ENCODE measurements at regions not wholly inside any gene's neighbourhood (a gene's known extent, or its start where the extent isn't known, plus 50 kb on each side); places are given as distances from the start of the nearest gene placed in this dataset.

DNA sequence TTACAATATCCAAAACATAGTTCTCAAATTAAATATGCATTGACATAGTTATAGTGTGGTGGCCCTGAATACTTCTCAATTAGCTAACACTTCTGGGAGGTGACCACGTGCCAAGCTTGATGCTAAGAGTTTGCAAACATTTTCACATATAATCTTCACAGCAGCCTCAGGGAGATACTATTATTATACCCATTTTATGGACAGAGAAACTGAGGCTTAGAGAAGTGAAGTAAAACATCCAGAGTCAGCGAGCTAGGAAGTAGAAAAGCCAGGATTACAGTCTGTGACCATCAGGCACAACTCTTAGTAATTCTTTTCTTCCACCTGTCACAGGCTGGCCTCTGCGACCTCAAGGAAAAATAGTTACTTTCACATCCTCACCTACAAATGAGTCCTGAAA, 102.2 kb upstream of the IRX6 start:
- TF ChIP-seq POLR2AphosphoS5 (IDR thresholded peaks at IDR 0.05; ENCODE audit: insufficient read depth in 1 of 2, low read depth in 1 of 2) (no peak), CTCF (IDR thresholded peaks at IDR 0.05) (no peak)

Measured in vagina (tissue), 2 donors.